GM12878 (cell line): ENCODE measurements at regions not wholly inside any gene's neighbourhood (a gene's known extent, or its start where the extent isn't known, plus 50 kb on each side); places are given as distances from the start of the nearest gene placed in this dataset.

ENCODE experiments used
- ATAC-seq: fragments of 200-7000 bp; cut with Tn5 transposase; 3 replicates; pipeline ENCODE4 v1.9.1; 2020; ENCODE audit warnings: mild to moderate bottlenecking, moderate library complexity
- BruUV-seq: library from RNA; stranded (reverse); fragments of 400-500 nt; replicated peaks from 2 replicates; lab custom pipeline; 2021; lab: Mats Ljungman, UMichigan
- CTCF ChIA-PET: fragments of 300-600 bp; sonication (Branson Sonifier 250); formaldehyde crosslinking; extraction: SDS; loops from one replicate; lab custom pipeline; 2021; ENCODE audit warnings: inconsistent platforms; lab: Yijun Ruan, JAX
- POLR2A ChIA-PET: fragments of 350-600 bp; formaldehyde crosslinking; extraction: SDS; loops from one replicate; lab custom pipeline; 2021; ENCODE audit warnings: inconsistent platforms; lab: Charles Lee
- RAD21 ChIA-PET: fragments of 300-600 bp; sonication (Branson Sonifier 250); formaldehyde crosslinking; loops from one replicate; lab custom pipeline; 2023; ENCODE audit warnings: antibody characterized with exemption; ENCODE audit not compliant: unreplicated experiment; lab: Charles Lee
- SMC1A ChIA-PET: fragments of 300-600 bp; sonication (Branson Sonifier 250); formaldehyde crosslinking; loops from one replicate; lab custom pipeline; 2023; ENCODE audit not compliant: unreplicated experiment, uncharacterized antibody; lab: Charles Lee
- DNase-seq: peaks from one replicate; pipeline ENCODE4 v3.0.0-alpha.2; 2011; ENCODE audit warnings: low read depth, low spot score
- FAIRE-seq: peaks from 3 replicates; lab custom pipeline; 2011; peaks lifted over from hg19 to GRCh38; lab: Jason Lieb, UNC
- H2AFZ ChIP-seq: 2 replicates; pipeline ENCODE4 v1.6.0; 2011; ENCODE audit warnings: low read depth, low read length, control low read depth; ENCODE audit not compliant: control insufficient read depth
- H3K27ac ChIP-seq: 2 replicates; pipeline ENCODE4 v1.5.1; 2011; ENCODE audit warnings: control low read depth; ENCODE audit not compliant: control insufficient read depth, insufficient read depth
- H3K27me3 ChIP-seq, 2 experiments: replicated peaks in 1 of 2; 2 replicates each; pipeline versions ENCODE4 v1.6.0 to v1.6.1; 2011; ENCODE audit warnings: low read length in 1 of 2; ENCODE audit not compliant: control insufficient read depth in 2 of 2, insufficient read depth in 2 of 2
- H3K36me3 ChIP-seq, 2 experiments: 2 replicates each; pipeline ENCODE4 v1.5.1; 2011; ENCODE audit warnings: low read length in 1 of 2; ENCODE audit not compliant: control insufficient read depth in 2 of 2, insufficient read depth in 2 of 2
- H3K4me1 ChIP-seq: 2 replicates; pipeline ENCODE4 v1.6.1; 2011; ENCODE audit warnings: mild to moderate bottlenecking, low read length, moderate library complexity, mixed read lengths; ENCODE audit not compliant: control insufficient read depth, insufficient read depth
- H3K4me2 ChIP-seq: 2 replicates; pipeline ENCODE4 v1.6.0; 2011; ENCODE audit warnings: control low read depth; ENCODE audit not compliant: control insufficient read depth, insufficient read depth
- H3K4me3 ChIP-seq: fragments of 200-600 bp; sonication (generic); 2 replicates; pipeline ENCODE4 v1.5.1; 2016
- H3K79me2 ChIP-seq: 2 replicates; pipeline ENCODE4 v1.6.0; 2011; ENCODE audit warnings: low read length; ENCODE audit not compliant: control insufficient read depth, insufficient read depth
- H3K9ac ChIP-seq: 2 replicates; pipeline ENCODE4 v1.8.0; 2011; ENCODE audit warnings: low read length, control low read depth, mixed read lengths; ENCODE audit not compliant: control insufficient read depth, insufficient read depth
- H3K9me3 ChIP-seq: replicated peaks from 3 replicates; pipeline ENCODE4 v1.5.1; 2011; ENCODE audit warnings: mild to moderate bottlenecking, low read length; ENCODE audit not compliant: control insufficient read depth, insufficient read depth
- H4K20me1 ChIP-seq: 2 replicates; pipeline ENCODE4 v1.6.0; 2011; ENCODE audit not compliant: control insufficient read depth, insufficient read depth
- ASH2L ChIP-seq: fragments of 300-600, 200-600 bp; sonication (generic); IDR thresholded peaks from 2 replicates; pipeline ENCODE4 v1.6.1; 2017; ENCODE audit warnings: low read depth, mild to moderate bottlenecking, borderline replicate concordance
- BACH1 ChIP-seq: fragments of 450-650 bp; IDR thresholded peaks from 2 replicates; pipeline ENCODE4 v1.6.1; 2017; ENCODE audit warnings: mild to moderate bottlenecking, borderline replicate concordance
- EGR1 ChIP-seq, 2 experiments: IDR thresholded peaks; 1 replicate in 1 of 2; 2 replicates in 1 of 2; pipeline ENCODE4 v1.6.1; 2011 to 2012; ENCODE audit warnings: low read depth in 2 of 2, low read length in 2 of 2, borderline replicate concordance in 1 of 2, mild to moderate bottlenecking in 1 of 2, moderate library complexity in 1 of 2
- FOS ChIP-seq: IDR thresholded peaks from 3 replicates; pipeline ENCODE4 v1.6.1; 2011; ENCODE audit warnings: borderline replicate concordance; ENCODE audit not compliant: insufficient read length; ENCODE audit errors: extremely low read depth
- FOXK2 ChIP-seq: fragments of 450-650 bp; IDR thresholded peaks from 2 replicates; pipeline ENCODE4 v1.6.1; 2017; ENCODE audit warnings: mild to moderate bottlenecking, moderate library complexity
- HDAC2 ChIP-seq: fragments of 200-600 bp; sonication (generic); IDR thresholded peaks from 2 replicates; pipeline ENCODE4 v1.6.1; 2017
- KDM1A ChIP-seq: fragments of 200-600 bp; sonication (generic); IDR thresholded peaks from 2 replicates; pipeline ENCODE4 v1.6.1; 2016; ENCODE audit warnings: borderline replicate concordance
- MTA2 ChIP-seq: fragments of 450-650 bp; IDR thresholded peaks from 2 replicates; pipeline ENCODE4 v1.6.1; 2016; ENCODE audit warnings: low read depth, mild to moderate bottlenecking, moderate library complexity
- MTA3 ChIP-seq: IDR thresholded peaks from 2 replicates; pipeline ENCODE4 v1.6.1; 2012; ENCODE audit warnings: low read length, inconsistent platforms, borderline replicate concordance
- NR2C1 ChIP-seq: fragments of 450-650 bp; IDR thresholded peaks from 2 replicates; pipeline ENCODE4 v1.6.1; 2017; ENCODE audit warnings: antibody characterized with exemption, mild to moderate bottlenecking, moderate library complexity
- RAD21 ChIP-seq: IDR thresholded peaks from 2 replicates; pipeline ENCODE4 v1.6.1; 2011; ENCODE audit warnings: mild to moderate bottlenecking, low read depth, low read length, moderate library complexity; ENCODE audit not compliant: insufficient read depth
- SUZ12 ChIP-seq: fragments of 200-600 bp; sonication (generic); IDR thresholded peaks from one replicate; pipeline ENCODE4 v1.6.1; 2018; ENCODE audit warnings: antibody characterized with exemption, mild to moderate bottlenecking; ENCODE audit not compliant: unreplicated experiment
- TCF3 ChIP-seq: IDR thresholded peaks from 2 replicates; pipeline ENCODE4 v1.6.1; 2012; ENCODE audit warnings: low read depth, mild to moderate bottlenecking, low read length, borderline replicate concordance; ENCODE audit not compliant: insufficient read depth
- WRNIP1 ChIP-seq: IDR thresholded peaks from 2 replicates; pipeline ENCODE4 v1.6.1; 2011; ENCODE audit warnings: low read depth, low read length, improper control_type of control experiment, borderline replicate concordance
- ZNF622 ChIP-seq: fragments of 450-650 bp; IDR thresholded peaks from 2 replicates; pipeline ENCODE4 v1.6.1; 2017; ENCODE audit warnings: mild to moderate bottlenecking, inconsistent platforms
- ZNF687 ChIP-seq: fragments of 450-650 bp; IDR thresholded peaks from 2 replicates; pipeline ENCODE4 v1.6.1; 2017; ENCODE audit warnings: mild to moderate bottlenecking, moderate library complexity
- WGBS: methylation state at CpG from one replicate; pipeline ENCODE4 v1.1.6; 2016; ENCODE audit warnings: low lambda C conversion rate; ENCODE audit not compliant: insufficient replicate concordance, insufficient coverage; ENCODE audit errors: missing lambda C conversion rate; 5-methylcytosine and 5-hydroxymethylcytosine counted together
- in situ Hi-C: fragments of 300-500 bp; cut with MboI; formaldehyde crosslinking; loops from 9 replicates; pipeline ENCODE4 v1.14.3; 2018; ENCODE audit warnings: mixed read lengths
- intact Hi-C: fragments of 100-400 bp; cut with micrococcal nuclease; formaldehyde crosslinking; loops from one replicate; pipeline ENCODE4 v1.14.2; 2022; ENCODE audit not compliant: unreplicated experiment
- TF ChIP-seq, protein P1 (sequence below): fragments of 450-650 bp; conservative IDR thresholded peaks from 2 replicates; pipeline ENCODE4 v1.6.1; 2017; ENCODE audit warnings: mild to moderate bottlenecking, moderate library complexity

- Histone ChIP-seq H3K4me3 (no peak overlapping the region), H3K27ac (no peak overlapping the region), H3K9ac (no peak overlapping the region), H3K4me1 (no peaks in the 10 kb centered on the region), H3K27me3 (no peaks in the 10 kb centered on the region; a peak in 2 of 4 replicates), H3K36me3 (no peaks in the 10 kb centered on the region), H3K4me2 (no peak overlapping the region), H4K20me1 (no peaks in the 10 kb centered on the region), H2AFZ (no peak overlapping the region), H3K79me2 (no peaks in the 10 kb centered on the region), H3K9me3 (no peaks in the 10 kb centered on the region)
- DNase-seq (no peak), FAIRE-seq (no peak), ATAC-seq (no peak)
- POLR2A ChIA-PET = no interaction called here
- intact Hi-C loops (no loop called here), in situ Hi-C loops (no loop called here)
- 33% methylated on average over 4 of the region's 4 CpGs for WGBS
- RAD21 ChIA-PET = no interaction called here
- CTCF ChIA-PET = interaction anchor here (0.6 to 0.7 kb wide), 2 partner anchors 12 to 294 kb away, joined by 3 to 4 read pairs; no protein-coding TSS in a partner anchor
- BruUV-seq = no TSS peak
- SMC1A ChIA-PET = interaction anchor here (1.4 kb wide), 1 partner anchor 15 kb away, joined by 3 read pairs; no protein-coding TSS in a partner anchor
- no peak for TF ChIP-seq KDM1A
- no peak for TF ChIP-seq WRNIP1
- no peak for TF ChIP-seq FOS
- no peak for TF ChIP-seq SUZ12
- no peak for TF ChIP-seq BACH1
- TF ChIP-seq TCF3 = no peak
- TF ChIP-seq EGR1 (IDR thresholded peaks at IDR 0.05; ENCODE audit: borderline replicate concordance in 1 of 2, low read depth in 2 of 2, low read length in 2 of 2) = no peak
- TF ChIP-seq FOXK2 = no peak
- TF ChIP-seq ZNF687 = no peak
- no peak for TF ChIP-seq MTA3
- no peak for TF ChIP-seq ASH2L
- TF ChIP-seq MTA2 = no peak
- TF ChIP-seq RAD21 = no peak
- TF ChIP-seq HDAC2 = no peak
- TF ChIP-seq, protein P1, sequence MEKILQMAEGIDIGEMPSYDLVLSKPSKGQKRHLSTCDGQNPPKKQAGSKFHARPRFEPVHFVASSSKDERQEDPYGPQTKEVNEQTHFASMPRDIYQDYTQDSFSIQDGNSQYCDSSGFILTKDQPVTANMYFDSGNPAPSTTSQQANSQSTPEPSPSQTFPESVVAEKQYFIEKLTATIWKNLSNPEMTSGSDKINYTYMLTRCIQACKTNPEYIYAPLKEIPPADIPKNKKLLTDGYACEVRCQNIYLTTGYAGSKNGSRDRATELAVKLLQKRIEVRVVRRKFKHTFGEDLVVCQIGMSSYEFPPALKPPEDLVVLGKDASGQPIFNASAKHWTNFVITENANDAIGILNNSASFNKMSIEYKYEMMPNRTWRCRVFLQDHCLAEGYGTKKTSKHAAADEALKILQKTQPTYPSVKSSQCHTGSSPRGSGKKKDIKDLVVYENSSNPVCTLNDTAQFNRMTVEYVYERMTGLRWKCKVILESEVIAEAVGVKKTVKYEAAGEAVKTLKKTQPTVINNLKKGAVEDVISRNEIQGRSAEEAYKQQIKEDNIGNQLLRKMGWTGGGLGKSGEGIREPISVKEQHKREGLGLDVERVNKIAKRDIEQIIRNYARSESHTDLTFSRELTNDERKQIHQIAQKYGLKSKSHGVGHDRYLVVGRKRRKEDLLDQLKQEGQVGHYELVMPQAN = no peak
- no peak for TF ChIP-seq NR2C1
- no peak for TF ChIP-seq ZNF622
Measured at GRCh38 chr20:40144581-40144980, 544.5 kb downstream of the MAFB start.
